ENCODE measurements at regions not wholly inside any gene's neighbourhood (a gene's known extent, or its start where the extent isn't known, plus 50 kb on each side); places are given as distances from the start of the nearest gene placed in this dataset.
A peak's percentile ranks its signal among the peaks of the same experiment; 100 is the strongest.

- Histone ChIP-seq H3K4me2 (ENCODE audit: low read length) (no peak overlapping the region), H3K9ac (no peak overlapping the region), H3K36me3 (ENCODE audit: control insufficient read depth, insufficient read depth, low read length) (no peaks in the 10 kb centered on the region), H2AFZ (no peak overlapping the region), H3K9me3 (ENCODE audit: control insufficient read depth, low read length) (no peaks in the 10 kb centered on the region), H3K27ac (no peak overlapping the region), H3K4me1 (peaks cover 22% of the 10 kb centered on the region), H3K4me3 (ENCODE audit: low read depth, low read length) (no peak overlapping the region), H3K79me2 (peaks cover 25% of the 10 kb centered on the region), H3K27me3 (ENCODE audit: control insufficient read depth, insufficient read depth, low read length) (no peaks in the 10 kb centered on the region)
- no peak for TF ChIP-seq CTCF (IDR thresholded peaks at IDR 0.05)
Observed at GRCh38 chr14:89533766-89534165, 116.7 kb upstream of the FOXN3 start.

- no peak overlapping the region for H3K9ac ChIP-seq
- no peaks in the 10 kb centered on the region for H3K27me3 ChIP-seq (ENCODE audit: control insufficient read depth, insufficient read depth, low read length)
- H2AFZ ChIP-seq = no peak overlapping the region
- H3K36me3 ChIP-seq (ENCODE audit: control insufficient read depth, insufficient read depth, low read length) = no peaks in the 10 kb centered on the region
- no peak for TF ChIP-seq CTCF (IDR thresholded peaks at IDR 0.05)
- no peak overlapping the region for H3K4me2 ChIP-seq (ENCODE audit: low read length)
- H3K79me2 ChIP-seq = peaks cover 25% of the 10 kb centered on the region
- H3K4me3 ChIP-seq (ENCODE audit: low read depth, low read length) = no peak overlapping the region
- H3K4me1 ChIP-seq = peaks cover 22% of the 10 kb centered on the region
- H3K27ac ChIP-seq = no peak overlapping the region
- no peaks in the 10 kb centered on the region for H3K9me3 ChIP-seq (ENCODE audit: control insufficient read depth, low read length)
Observed at GRCh38 chr14:89533136-89533535, 116.1 kb upstream of the FOXN3 start.

GRCh38 chr14:89531661-89532335 lies 114.8 kb upstream of the FOXN3 start:
- TF ChIP-seq CTCF (IDR thresholded peaks at IDR 0.05) = no peak
- Histone ChIP-seq H3K4me1 (peaks cover 22% of the 10 kb centered on the region), H2AFZ (peak overlapping the region; percentile 11), H3K27me3 (ENCODE audit: control insufficient read depth, insufficient read depth, low read length) (no peaks in the 10 kb centered on the region), H3K79me2 (peaks cover 19% of the 10 kb centered on the region), H3K4me3 (ENCODE audit: low read depth, low read length) (no peak overlapping the region), H3K4me2 (ENCODE audit: low read length) (peak overlapping the region; percentile 28), H3K9ac (no peak overlapping the region), H3K36me3 (ENCODE audit: control insufficient read depth, insufficient read depth, low read length) (no peaks in the 10 kb centered on the region), H3K27ac (peak overlapping the region; percentile 17), H3K9me3 (ENCODE audit: control insufficient read depth, low read length) (no peaks in the 10 kb centered on the region)

- no peak for TF ChIP-seq CTCF (IDR thresholded peaks at IDR 0.05)
- Histone ChIP-seq H3K4me3 (ENCODE audit: low read depth, low read length) (no peak overlapping the region), H3K4me1 (no peaks in the 10 kb centered on the region), H3K9ac (no peak overlapping the region), H3K27ac (no peak overlapping the region), H3K79me2 (peaks cover 16% of the 10 kb centered on the region), H3K9me3 (ENCODE audit: control insufficient read depth, low read length) (no peaks in the 10 kb centered on the region), H3K4me2 (ENCODE audit: low read length) (no peak overlapping the region), H3K36me3 (ENCODE audit: control insufficient read depth, insufficient read depth, low read length) (no peaks in the 10 kb centered on the region), H3K27me3 (ENCODE audit: control insufficient read depth, insufficient read depth, low read length) (no peaks in the 10 kb centered on the region), H2AFZ (no peak overlapping the region)
Observed at GRCh38 chr14:89524990-89525667, 108.1 kb upstream of the FOXN3 start.
